Calu3 (cell line): ENCODE measurements at regions not wholly inside any gene's neighbourhood (a gene's known extent, or its start where the extent isn't known, plus 50 kb on each side); places are given as distances from the start of the nearest gene placed in this dataset.

Source experiments
- BruUV-seq: library from RNA; stranded (reverse); fragments of 400-500 nt; replicated peaks from 2 replicates; lab custom pipeline; 2021; lab: Mats Ljungman, UMichigan
- CTCF ChIA-PET: fragments of 300-600 bp; sonication (Branson Sonifier 250); formaldehyde crosslinking; loops from one replicate; lab custom pipeline; 2022; ENCODE audit warnings: antibody characterized with exemption; lab: Charles Lee
- DNase-seq: peaks from one replicate; pipeline ENCODE4 v3.0.0; 2022
- H3K27ac Mint-ChIP-seq: one replicate; pipeline ENCODE4 v1.8.0; 2022; ENCODE audit warnings: mixed read lengths; ENCODE audit not compliant: unreplicated experiment
- H3K27me3 Mint-ChIP-seq: one replicate; pipeline ENCODE4 v1.8.0; 2022; ENCODE audit warnings: mixed read lengths; ENCODE audit not compliant: unreplicated experiment
- H3K36me3 Mint-ChIP-seq: one replicate; pipeline ENCODE4 v1.8.0; 2022; ENCODE audit warnings: mild to moderate bottlenecking, moderate library complexity, mixed read lengths; ENCODE audit not compliant: insufficient read depth, unreplicated experiment
- H3K4me1 Mint-ChIP-seq: one replicate; pipeline ENCODE4 v1.8.0; 2022; ENCODE audit warnings: mild to moderate bottlenecking, low read depth, mixed read lengths; ENCODE audit not compliant: unreplicated experiment
- H3K4me3 Mint-ChIP-seq: one replicate; pipeline ENCODE4 v1.8.0; 2022; ENCODE audit warnings: mild to moderate bottlenecking, low read depth, moderate library complexity, mixed read lengths; ENCODE audit not compliant: unreplicated experiment
- H3K9me3 Mint-ChIP-seq: one replicate; pipeline ENCODE4 v1.8.0; 2022; ENCODE audit warnings: low read depth, mixed read lengths; ENCODE audit not compliant: unreplicated experiment
- CTCF ChIP-seq: fragments of 200-600 bp; IDR thresholded peaks from one replicate; pipeline ENCODE4 v1.8.0; 2022; ENCODE audit warnings: antibody characterized with exemption; ENCODE audit not compliant: unreplicated experiment
- intact Hi-C: fragments of 100-400 bp; cut with micrococcal nuclease; formaldehyde crosslinking; loops from one replicate; pipeline ENCODE4 v1.10.0; 2022; ENCODE audit not compliant: unreplicated experiment

GRCh38 chr6:25169553-25169952, 109.6 kb upstream of the CARMIL1 start:
- CTCF ChIA-PET, result interaction anchor here (0.6 kb wide), 1 partner anchor 93 kb away, joined by 8 read pairs; no protein-coding TSS in a partner anchor
- peaks cover 46% of the 10 kb centered on the region for H3K4me1 Mint-ChIP-seq

DNA sequence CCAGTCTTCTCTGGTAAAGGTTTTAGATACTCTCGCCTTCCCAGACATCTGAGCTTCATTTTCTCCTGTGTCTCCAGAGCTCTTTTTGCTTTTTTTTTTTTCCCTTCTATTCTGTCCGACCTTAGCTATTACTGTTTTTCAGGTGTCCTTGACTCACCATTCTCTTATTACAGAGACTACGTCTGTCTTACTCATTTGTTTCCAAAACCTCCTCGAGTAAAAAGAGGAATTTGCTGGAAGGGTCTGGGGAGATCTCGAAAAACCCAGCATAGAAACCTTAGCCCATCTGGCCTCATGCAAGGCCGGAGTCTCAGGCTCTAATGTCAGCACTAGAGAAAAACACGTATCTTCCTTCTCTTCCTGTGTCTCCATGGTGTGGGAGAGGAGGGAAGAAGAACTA, 109.2 kb upstream of the CARMIL1 start:
- no TSS peak for BruUV-seq
- peaks cover 3% of the 10 kb centered on the region for H3K9me3 Mint-ChIP-seq
- H3K4me1 Mint-ChIP-seq, result peaks cover 50% of the 10 kb centered on the region
- CTCF ChIA-PET, result interaction anchor here (0.6 kb wide), 1 partner anchor 92 kb away, joined by 8 read pairs; no protein-coding TSS in a partner anchor
- H3K36me3 Mint-ChIP-seq, result peaks cover 13% of the 10 kb centered on the region
- no peak overlapping the region for H3K4me3 Mint-ChIP-seq
- no peak overlapping the region for H3K27ac Mint-ChIP-seq
- H3K27me3 Mint-ChIP-seq, result no peaks in the 10 kb centered on the region
- intact Hi-C loops, result loop anchor here (10.0 kb wide), 1 partner anchor 315 kb away; no protein-coding TSS in a partner anchor
- TF ChIP-seq CTCF, result no peak
- no peak for DNase-seq

More at GRCh38 chr6:25169553-25169952, 109.6 kb upstream of the CARMIL1 start:
- no peak for TF ChIP-seq CTCF
- intact Hi-C loops, result no loop called here
- Mint-ChIP-seq H3K36me3 (peaks cover 12% of the 10 kb centered on the region), H3K4me3 (no peak overlapping the region), H3K9me3 (peaks cover 3% of the 10 kb centered on the region), H3K27ac (no peak overlapping the region), H3K27me3 (no peaks in the 10 kb centered on the region)
- DNase-seq, result no peak
- BruUV-seq, result no TSS peak

DNA sequence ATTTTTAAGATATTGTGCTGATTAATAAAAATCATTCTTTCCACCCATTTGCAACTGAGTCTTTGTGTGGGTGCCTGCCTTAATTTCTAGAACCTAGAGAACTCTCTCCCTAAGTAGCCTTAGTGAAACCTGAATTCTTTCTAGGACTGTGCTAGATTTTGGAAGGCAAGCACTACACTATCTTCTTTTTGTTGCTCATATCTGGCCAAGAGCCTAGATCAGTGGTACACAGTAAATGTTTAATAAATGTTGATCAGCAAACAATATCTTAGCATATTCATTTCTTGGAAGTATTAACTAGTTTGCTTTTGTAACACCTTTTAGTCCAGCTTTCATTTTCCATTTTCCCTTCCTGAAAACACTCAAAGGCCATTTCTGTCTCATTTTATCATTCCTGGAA, 108.5 kb upstream of the CARMIL1 start:
- intact Hi-C loops, result loop anchor here (10.0 kb wide), 1 partner anchor 316 kb away; no protein-coding TSS in a partner anchor
- CTCF ChIA-PET, result no interaction called here
- H3K4me1 Mint-ChIP-seq, result peaks cover 57% of the 10 kb centered on the region
- TF ChIP-seq CTCF, result no peak
- H3K27me3 Mint-ChIP-seq, result no peaks in the 10 kb centered on the region
- no peak overlapping the region for H3K27ac Mint-ChIP-seq
- peaks cover 3% of the 10 kb centered on the region for H3K9me3 Mint-ChIP-seq
- H3K4me3 Mint-ChIP-seq, result no peak overlapping the region
- no peak for DNase-seq
- peaks cover 13% of the 10 kb centered on the region for H3K36me3 Mint-ChIP-seq
- no TSS peak for BruUV-seq

DNA sequence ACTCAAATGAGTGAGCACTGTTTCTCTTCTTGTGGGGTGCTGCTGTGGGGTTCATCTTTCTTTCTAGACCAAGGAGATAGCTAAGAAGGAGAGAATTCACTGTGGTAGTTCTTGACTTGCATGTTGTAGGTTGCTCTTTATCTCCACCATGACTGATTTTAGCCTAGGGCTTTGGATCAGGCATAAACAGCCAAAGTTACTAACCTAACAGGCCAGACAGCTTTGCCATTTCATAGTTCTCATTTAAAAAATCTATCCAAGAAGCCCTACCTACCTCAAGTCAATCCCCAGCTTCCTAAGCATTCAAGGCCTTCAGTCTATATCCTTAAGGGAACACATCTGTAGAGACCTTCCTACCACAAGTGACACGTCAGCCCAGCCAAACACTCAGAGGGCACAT, 107.9 kb upstream of the CARMIL1 start:
- intact Hi-C loops, result loop anchor here (10.0 kb wide), 1 partner anchor 316 kb away; no protein-coding TSS in a partner anchor
- CTCF ChIA-PET, result interaction anchor here (0.5 to 1.2 kb wide), 6 partner anchors 22 to 273 kb away, joined by 3 to 5 read pairs (median 3); no protein-coding TSS in a partner anchor
- Mint-ChIP-seq H3K27me3 (no peaks in the 10 kb centered on the region), H3K9me3 (peaks cover 3% of the 10 kb centered on the region), H3K4me1 (peaks cover 64% of the 10 kb centered on the region), H3K36me3 (peaks cover 13% of the 10 kb centered on the region), H3K27ac (no peak overlapping the region), H3K4me3 (no peak overlapping the region)
- TF ChIP-seq CTCF, result no peak
- BruUV-seq, result no TSS peak
- DNase-seq, result no peak
